ENCODE measurements at regions not wholly inside any gene's neighbourhood (a gene's known extent, or its start where the extent isn't known, plus 50 kb on each side); places are given as distances from the start of the nearest gene placed in this dataset.

DNA sequence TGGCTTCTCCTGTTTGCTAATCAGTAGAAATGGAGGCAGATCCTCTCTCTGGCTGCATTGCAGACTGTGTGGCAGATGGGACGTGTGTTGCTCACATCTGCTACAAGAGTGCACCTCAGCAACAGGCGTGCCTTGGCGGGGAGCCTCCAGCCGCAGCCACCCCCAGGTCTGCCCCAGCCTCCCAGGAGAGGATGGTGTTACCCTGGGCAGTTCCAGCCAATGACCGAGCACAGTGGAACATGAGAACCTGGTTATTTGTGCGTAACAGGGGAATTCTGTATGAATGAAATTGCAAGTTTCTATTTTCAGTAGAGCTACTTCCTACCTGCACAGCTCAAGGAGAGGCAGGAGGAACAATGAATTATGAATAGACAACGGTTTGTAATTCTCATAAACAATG is 130.6 kb upstream of the CBLN2 start:
- Histone ChIP-seq H3K36me3 (ENCODE audit: insufficient read depth, low read length, poor library complexity, severe bottlenecking) (no peaks in the 10 kb centered on the region), H3K9me3 (ENCODE audit: low read depth, low read length, poor library complexity, severe bottlenecking) (no peaks in the 10 kb centered on the region), H3K27me3 (replicated peaks; ENCODE audit: insufficient read depth, low read depth, low read length, poor library complexity) (no peaks in the 10 kb centered on the region), H3K4me3 (ENCODE audit: low read depth, low read length, poor library complexity, severe bottlenecking) (no peak overlapping the region), H3K27ac (ENCODE audit: low read depth, low read length, poor library complexity, severe bottlenecking) (no peak overlapping the region), H3K4me1 (ENCODE audit: insufficient read depth, low read length, poor library complexity, severe bottlenecking) (no peaks in the 10 kb centered on the region)
- intact Hi-C loops (cut with micrococcal nuclease; ENCODE audit: unreplicated experiment) = no loop called here
- no TSS peak for BruUV-seq (replicated peaks)
- ChIA-PET CTCF (no interaction called here), POLR2A (ENCODE audit: low non-redundant PET) (no interaction called here)
- TF ChIP-seq EZH2 (IDR thresholded peaks at IDR 0.05; ENCODE audit: borderline replicate concordance, low read depth, low read length, poor library complexity, severe bottlenecking) = no peak
- no peak for TF ChIP-seq CTCF (conservative IDR thresholded peaks at IDR 0.05; ENCODE audit: low read depth, low read length)
- no peak for DNase-seq (ENCODE audit: low spot score)

GRCh38 chr18:72673242-72673641 is 129.1 kb upstream of the CBLN2 start:
- Histone ChIP-seq H3K36me3 (ENCODE audit: insufficient read depth, low read length, poor library complexity, severe bottlenecking) (no peaks in the 10 kb centered on the region), H3K4me1 (ENCODE audit: insufficient read depth, low read length, poor library complexity, severe bottlenecking) (no peaks in the 10 kb centered on the region), H3K27me3 (replicated peaks; ENCODE audit: insufficient read depth, low read depth, low read length, poor library complexity) (no peaks in the 10 kb centered on the region), H3K9me3 (ENCODE audit: low read depth, low read length, poor library complexity, severe bottlenecking) (no peaks in the 10 kb centered on the region), H3K27ac (ENCODE audit: low read depth, low read length, poor library complexity, severe bottlenecking) (no peak overlapping the region), H3K4me3 (ENCODE audit: low read depth, low read length, poor library complexity, severe bottlenecking) (no peak overlapping the region)
- BruUV-seq (replicated peaks) = no TSS peak
- intact Hi-C loops (cut with micrococcal nuclease; ENCODE audit: unreplicated experiment) = no loop called here
- POLR2A ChIA-PET (ENCODE audit: low non-redundant PET) = no interaction called here
- TF ChIP-seq CTCF (conservative IDR thresholded peaks at IDR 0.05; ENCODE audit: low read depth, low read length) (no peak), EZH2 (IDR thresholded peaks at IDR 0.05; ENCODE audit: borderline replicate concordance, low read depth, low read length, poor library complexity, severe bottlenecking) (no peak)
- DNase-seq (ENCODE audit: low spot score) = no peak
- CTCF ChIA-PET = no interaction called here

DNA sequence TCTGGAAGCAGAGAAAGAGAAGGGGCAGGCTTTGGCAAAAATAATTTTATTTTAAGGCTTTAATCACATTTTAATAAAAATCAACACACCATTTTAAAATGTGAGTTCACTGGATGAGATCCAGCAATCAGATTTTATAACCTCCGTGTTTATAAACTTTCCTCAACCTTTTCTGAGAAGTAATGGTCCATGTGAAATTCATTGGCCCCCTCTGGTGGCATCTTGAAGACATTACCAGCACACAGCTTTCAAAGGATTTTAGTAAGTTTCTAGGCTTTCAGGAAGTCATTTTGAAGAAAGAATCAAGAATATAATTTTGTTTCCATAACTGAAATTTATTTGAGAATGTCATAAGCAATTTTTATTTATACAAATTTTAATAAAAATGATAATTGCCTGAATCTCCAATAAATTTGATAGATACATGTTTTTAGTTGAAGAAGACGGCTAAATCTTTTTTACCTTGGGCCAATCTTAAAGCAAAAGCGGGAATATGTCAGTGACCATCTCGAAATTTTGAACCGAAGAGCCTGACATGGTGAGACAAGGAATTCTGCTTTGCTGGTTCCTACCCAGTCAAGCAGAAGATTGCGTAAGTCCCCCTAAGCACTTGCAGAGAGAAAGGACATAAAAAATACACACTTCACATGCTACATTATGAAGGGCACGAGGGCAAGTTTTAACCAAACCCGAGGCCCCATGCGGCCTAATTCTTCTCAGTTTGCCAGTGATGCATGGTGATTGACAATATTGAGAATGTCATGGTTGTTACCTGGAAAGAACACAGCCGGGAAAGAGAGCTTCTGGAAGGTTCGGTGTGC is 128.4 kb upstream of the CBLN2 start:
- POLR2A ChIA-PET (ENCODE audit: low non-redundant PET) = no interaction called here
- Histone ChIP-seq H3K4me3 (ENCODE audit: low read depth, low read length, poor library complexity, severe bottlenecking) (no peak overlapping the region), H3K4me1 (ENCODE audit: insufficient read depth, low read length, poor library complexity, severe bottlenecking) (no peaks in the 10 kb centered on the region), H3K27ac (ENCODE audit: low read depth, low read length, poor library complexity, severe bottlenecking) (no peak overlapping the region), H3K36me3 (ENCODE audit: insufficient read depth, low read length, poor library complexity, severe bottlenecking) (no peaks in the 10 kb centered on the region), H3K9me3 (ENCODE audit: low read depth, low read length, poor library complexity, severe bottlenecking) (no peaks in the 10 kb centered on the region), H3K27me3 (replicated peaks; ENCODE audit: insufficient read depth, low read depth, low read length, poor library complexity) (no peaks in the 10 kb centered on the region)
- DNase-seq (ENCODE audit: low spot score) = peak; percentile 66
- intact Hi-C loops (cut with micrococcal nuclease; ENCODE audit: unreplicated experiment) = no loop called here
- no TSS peak for BruUV-seq (replicated peaks)
- CTCF ChIA-PET = interaction anchor here (0.7 to 1.1 kb wide), 2 partner anchors 20 to 61 kb away, joined by 3 to 4 read pairs; no protein-coding TSS in a partner anchor
- TF ChIP-seq EZH2 (IDR thresholded peaks at IDR 0.05; ENCODE audit: borderline replicate concordance, low read depth, low read length, poor library complexity, severe bottlenecking) (no peak), CTCF (conservative IDR thresholded peaks at IDR 0.05; ENCODE audit: low read depth, low read length) (peak; percentile 82)
